HG02588 (cell line): ENCODE measurements at regions not wholly inside any gene's neighbourhood (a gene's known extent, or its start where the extent isn't known, plus 50 kb on each side); places are given as distances from the start of the nearest gene placed in this dataset.

Source experiments
- ATAC-seq: cut with Tn5 transposase; IDR thresholded peaks from one replicate; pipeline ENCODE4 v1.9.1; 2021; ENCODE audit warnings: mild to moderate bottlenecking, moderate library complexity; ENCODE audit not compliant: unreplicated experiment

GRCh38 chr14:40312296-40312695, 880.1 kb upstream of the FBXO33 start:
- no peak for ATAC-seq

- no peak for ATAC-seq
Measured at GRCh38 chr14:40309124-40309523, 876.9 kb upstream of the FBXO33 start.

DNA sequence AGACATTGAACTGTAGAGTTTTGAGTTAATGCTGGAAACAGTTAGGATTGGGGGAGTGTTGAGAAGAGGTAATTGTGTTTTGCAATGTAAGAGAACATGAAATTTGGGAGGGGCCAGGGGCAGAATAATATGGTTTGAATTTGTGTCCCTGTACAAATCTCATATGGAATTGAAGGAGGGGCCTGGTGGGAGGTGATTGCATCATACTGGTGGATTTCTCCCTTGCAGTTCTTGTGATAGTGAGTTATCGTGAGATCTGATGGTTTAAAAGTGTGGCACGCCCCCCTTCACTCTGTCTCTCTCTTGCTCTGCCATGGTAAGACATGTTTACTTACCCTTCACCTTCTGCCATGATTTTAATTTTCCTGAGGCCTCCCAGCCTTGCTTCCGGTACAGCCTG, 876.0 kb upstream of the FBXO33 start:
- no peak for ATAC-seq

- no peak for ATAC-seq
Measured at GRCh38 chr14:40296821-40297220, 864.6 kb upstream of the FBXO33 start.

DNA sequence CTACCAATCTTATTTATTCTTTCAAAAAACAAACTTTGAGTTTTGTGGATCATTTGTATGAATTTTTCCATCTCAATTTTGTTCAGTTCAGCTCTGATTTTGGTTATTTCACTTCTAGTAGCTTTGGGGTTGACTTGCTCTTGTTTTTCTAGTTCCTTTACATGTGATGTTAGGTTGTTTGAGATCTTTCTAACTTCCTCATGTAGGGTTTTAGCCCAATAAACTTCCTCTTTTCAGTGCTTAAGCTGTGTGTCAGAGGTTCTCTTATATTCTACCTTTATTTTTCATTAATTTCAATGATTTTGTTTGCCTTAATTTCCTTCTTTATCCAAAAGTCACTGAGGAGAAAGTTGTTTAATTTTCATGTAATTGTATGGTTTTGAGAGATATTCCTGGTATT, 860.4 kb upstream of the FBXO33 start:
- ATAC-seq = no peak

- ATAC-seq = no peak
Measured at GRCh38 chr14:40282196-40282595, 850.0 kb upstream of the FBXO33 start.

DNA sequence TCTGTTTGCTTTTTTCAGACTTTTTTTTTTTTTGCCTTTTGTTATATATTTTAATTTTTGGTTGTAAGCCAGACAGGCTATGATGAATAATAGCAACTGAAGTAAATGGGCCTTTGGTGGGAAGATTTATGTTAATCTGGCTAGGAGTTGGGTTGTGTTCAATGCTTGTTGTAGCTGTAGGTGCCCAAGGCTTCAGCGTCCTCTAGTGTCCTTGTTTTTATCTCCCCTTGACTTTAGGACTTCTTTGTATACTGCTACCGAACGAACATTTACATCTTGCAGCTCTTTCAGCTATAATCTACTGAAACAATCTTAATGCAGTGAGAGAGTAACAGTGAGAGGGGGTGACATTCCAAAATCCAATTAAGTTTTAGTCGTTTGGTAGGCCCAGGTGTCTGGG, 848.4 kb upstream of the FBXO33 start:
- ATAC-seq = no peak

- no peak for ATAC-seq
Measured at GRCh38 chr14:40273417-40273816, 841.2 kb upstream of the FBXO33 start.

DNA sequence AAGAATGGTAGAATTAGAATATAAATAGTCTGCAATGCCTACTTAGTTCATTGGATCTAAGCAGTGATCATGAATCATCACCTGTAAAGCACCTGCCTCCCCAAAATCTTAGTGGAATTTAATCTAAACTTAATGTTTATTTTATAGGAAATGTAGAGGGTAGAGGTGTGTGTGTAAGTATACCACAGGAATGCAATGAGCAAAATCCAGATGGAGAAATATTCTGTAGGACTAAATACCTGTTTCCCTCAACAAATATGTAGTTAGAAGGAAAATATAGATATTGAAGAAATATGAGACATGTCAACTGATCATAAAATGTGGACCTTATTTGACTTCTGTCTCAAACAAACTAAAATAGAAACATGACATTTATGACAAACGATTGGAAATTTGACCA, 839.2 kb upstream of the FBXO33 start:
- ATAC-seq = no peak

- no peak for ATAC-seq
Measured at GRCh38 chr14:40269436-40269835, 837.2 kb upstream of the FBXO33 start.

GRCh38 chr14:40268236-40268635, 836.0 kb upstream of the FBXO33 start:
- ATAC-seq = no peak

DNA sequence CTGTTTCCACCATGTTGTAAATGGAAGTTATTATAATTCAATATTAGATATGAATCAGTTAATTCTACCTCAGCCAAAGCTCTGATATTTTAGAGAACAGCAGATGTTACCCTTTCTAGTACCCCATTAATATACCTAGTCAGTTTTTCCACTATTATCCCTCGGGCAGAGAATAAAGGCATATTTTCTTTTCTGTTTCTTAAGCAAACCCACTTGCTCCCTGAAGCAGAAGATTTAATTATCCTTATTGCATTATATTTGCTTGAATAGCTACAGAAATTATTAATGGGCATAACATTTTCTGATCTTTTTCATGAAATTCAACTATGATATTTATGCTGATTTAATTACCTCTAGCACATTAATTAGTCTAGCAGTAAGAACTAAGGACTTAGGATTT, 832.9 kb upstream of the FBXO33 start:
- no peak for ATAC-seq

- no peak for ATAC-seq
Measured at GRCh38 chr14:40252817-40253447, 820.7 kb upstream of the FBXO33 start.

GRCh38 chr14:40248671-40249070, 816.4 kb upstream of the FBXO33 start:
- ATAC-seq = no peak

GRCh38 chr14:40240245-40240859, 808.1 kb upstream of the FBXO33 start:
- ATAC-seq = no peak

DNA sequence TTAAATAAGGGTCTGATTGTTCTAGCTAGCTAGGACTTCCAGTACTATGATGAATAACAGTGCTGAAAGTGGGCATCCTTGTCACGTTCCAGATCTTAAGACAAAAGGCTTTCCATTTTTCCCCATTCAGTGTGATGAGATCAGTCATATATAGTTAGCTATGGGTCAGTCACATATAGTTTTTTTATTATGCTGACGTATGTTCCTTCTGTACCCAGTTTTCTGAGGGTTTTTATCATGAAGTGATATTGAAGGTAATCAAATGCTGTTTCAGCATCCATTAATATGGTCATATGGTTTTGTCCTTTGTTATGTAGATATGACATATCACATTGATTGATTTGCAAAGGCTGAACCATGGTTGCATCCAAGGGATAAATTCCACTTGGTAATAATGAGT, 800.1 kb upstream of the FBXO33 start:
- no peak for ATAC-seq

- no peak for ATAC-seq
Measured at GRCh38 chr14:40229676-40230075, 797.4 kb upstream of the FBXO33 start.

GRCh38 chr14:40222996-40223395, 790.8 kb upstream of the FBXO33 start:
- no peak for ATAC-seq

- ATAC-seq = no peak
Measured at GRCh38 chr14:40221428-40221827, 789.2 kb upstream of the FBXO33 start.

DNA sequence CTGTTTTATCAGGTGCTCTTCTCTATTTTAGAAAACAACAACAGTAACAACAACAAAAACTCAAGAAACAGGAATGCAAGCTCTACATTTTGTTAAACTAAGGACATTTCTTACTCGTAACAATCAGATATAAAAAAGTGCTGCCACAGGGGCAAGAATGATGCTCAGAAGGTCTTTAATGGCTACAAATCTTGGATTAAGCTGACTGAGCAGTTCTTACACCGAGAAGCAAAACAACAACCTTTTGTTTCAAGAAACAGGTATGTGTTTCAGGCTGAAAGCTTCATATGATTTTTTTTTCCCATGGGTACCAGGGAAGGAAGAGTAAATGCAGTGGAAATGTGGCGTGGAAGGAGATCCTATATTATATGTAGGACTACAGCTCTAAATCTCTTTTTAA, 786.8 kb upstream of the FBXO33 start:
- no peak for ATAC-seq

DNA sequence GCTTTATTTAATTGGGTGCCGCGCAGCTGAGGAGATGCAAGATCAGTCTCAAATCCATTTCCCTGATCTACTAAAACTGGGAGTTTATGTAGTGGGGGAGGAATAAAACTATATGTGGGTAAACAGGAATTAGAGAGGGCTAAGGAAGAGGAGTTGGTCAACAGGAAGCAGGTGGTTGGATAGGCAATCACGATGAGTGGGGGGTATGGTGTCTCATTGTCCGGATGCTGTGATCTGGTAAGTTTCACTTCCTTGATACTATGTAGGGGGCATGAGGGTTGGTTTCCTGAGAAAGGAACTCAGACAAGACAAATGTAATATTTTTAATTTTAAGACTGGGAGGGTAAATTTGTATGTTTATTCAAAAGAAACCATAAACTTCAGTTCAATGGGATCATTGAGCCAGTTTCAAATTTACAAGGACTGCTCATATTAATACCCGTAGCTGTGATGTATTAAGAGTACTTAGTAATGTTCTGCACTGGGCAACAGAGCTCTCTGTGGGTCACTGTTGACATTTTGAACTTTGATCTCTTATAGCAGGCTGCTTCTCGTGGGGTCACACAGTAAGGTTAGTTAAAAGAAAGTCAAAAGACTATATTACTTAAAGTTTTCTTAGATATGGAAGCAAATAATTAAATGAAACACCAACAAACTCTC, 786.2 kb upstream of the FBXO33 start:
- no peak for ATAC-seq

GRCh38 chr14:40216976-40217375, 784.7 kb upstream of the FBXO33 start:
- no peak for ATAC-seq
